ENCODE measurements at regions not wholly inside any gene's neighbourhood (a gene's known extent, or its start where the extent isn't known, plus 50 kb on each side); places are given as distances from the start of the nearest gene placed in this dataset.

DNA sequence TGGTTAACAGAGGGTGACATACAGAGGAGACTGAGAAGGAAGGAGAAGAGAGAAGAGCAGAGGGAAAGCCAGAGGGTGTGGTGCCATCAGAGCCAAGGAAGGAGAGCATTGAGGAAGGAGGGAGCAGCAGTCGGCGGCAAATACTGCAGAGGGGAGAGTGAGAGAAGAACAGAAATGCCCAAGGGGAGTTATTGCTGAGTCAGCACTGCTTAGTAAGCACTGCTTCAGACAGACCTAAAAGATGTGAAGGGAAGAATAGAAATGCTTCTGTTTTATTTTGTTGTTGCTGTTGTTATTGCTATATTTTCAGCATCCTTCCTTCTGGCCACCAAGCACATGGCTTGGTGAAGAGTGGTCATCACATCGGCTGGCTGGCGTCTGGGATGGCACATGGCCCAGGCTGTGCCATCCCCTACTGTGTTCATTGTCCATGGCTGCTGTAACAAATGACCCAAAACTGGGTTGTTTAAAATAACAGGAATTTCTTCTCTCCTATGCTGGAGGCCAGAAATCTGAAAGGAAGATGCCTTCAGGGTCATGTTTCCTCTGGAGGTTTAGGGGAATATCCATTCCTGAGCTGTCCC, 204.1 kb upstream of the CNR1 start:
- TF ChIP-seq, protein P1, sequence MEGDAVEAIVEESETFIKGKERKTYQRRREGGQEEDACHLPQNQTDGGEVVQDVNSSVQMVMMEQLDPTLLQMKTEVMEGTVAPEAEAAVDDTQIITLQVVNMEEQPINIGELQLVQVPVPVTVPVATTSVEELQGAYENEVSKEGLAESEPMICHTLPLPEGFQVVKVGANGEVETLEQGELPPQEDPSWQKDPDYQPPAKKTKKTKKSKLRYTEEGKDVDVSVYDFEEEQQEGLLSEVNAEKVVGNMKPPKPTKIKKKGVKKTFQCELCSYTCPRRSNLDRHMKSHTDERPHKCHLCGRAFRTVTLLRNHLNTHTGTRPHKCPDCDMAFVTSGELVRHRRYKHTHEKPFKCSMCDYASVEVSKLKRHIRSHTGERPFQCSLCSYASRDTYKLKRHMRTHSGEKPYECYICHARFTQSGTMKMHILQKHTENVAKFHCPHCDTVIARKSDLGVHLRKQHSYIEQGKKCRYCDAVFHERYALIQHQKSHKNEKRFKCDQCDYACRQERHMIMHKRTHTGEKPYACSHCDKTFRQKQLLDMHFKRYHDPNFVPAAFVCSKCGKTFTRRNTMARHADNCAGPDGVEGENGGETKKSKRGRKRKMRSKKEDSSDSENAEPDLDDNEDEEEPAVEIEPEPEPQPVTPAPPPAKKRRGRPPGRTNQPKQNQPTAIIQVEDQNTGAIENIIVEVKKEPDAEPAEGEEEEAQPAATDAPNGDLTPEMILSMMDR (IDR thresholded peaks at IDR 0.05), result no peak
- TF ChIP-seq EZH2 (IDR thresholded peaks at IDR 0.05) (no peak), EZH2phosphoT487 (IDR thresholded peaks at IDR 0.05) (no peak)

Measured in neural progenitor cell (in vitro differentiated cells).